NCI-H1930 (cell line): ENCODE measurements at regions not wholly inside any gene's neighbourhood (a gene's known extent, or its start where the extent isn't known, plus 50 kb on each side); places are given as distances from the start of the nearest gene placed in this dataset.
"Not testable (repeated sequence)": the region's sequence is repeated elsewhere in the genome, so short reads cannot be mapped to it uniquely, and the experiment has no call there.

Experiments used
- DNase-seq, 2 experiments: peaks; one replicate each; lab custom pipeline; 2025; lab: John Stamatoyannopoulos, UW

GRCh38 chr1:227416156-227416830 is 98.0 kb upstream of the CDC42BPA start:
- DNase-seq, result no peak

- no peak for DNase-seq
Observed at GRCh38 chr1:227415115-227415790, 97.0 kb upstream of the CDC42BPA start.

GRCh38 chr1:227411066-227411465 is 92.8 kb upstream of the CDC42BPA start:
- no peak for DNase-seq

- DNase-seq, result not testable (repeated sequence)
Observed at GRCh38 chr1:227406332-227406731, 88.0 kb upstream of the CDC42BPA start.

GRCh38 chr1:227403535-227403934 is 85.2 kb upstream of the CDC42BPA start:
- no peak for DNase-seq

- DNase-seq, result no peak
Observed at GRCh38 chr1:227401562-227402342, 83.5 kb upstream of the CDC42BPA start.

GRCh38 chr1:227399152-227399730 is 80.9 kb upstream of the CDC42BPA start:
- DNase-seq, result no peak

GRCh38 chr1:227397354-227397978 is 79.2 kb upstream of the CDC42BPA start:
- no peak for DNase-seq

GRCh38 chr1:227396539-227397353 is 78.5 kb upstream of the CDC42BPA start:
- DNase-seq, result no peak

GRCh38 chr1:227395426-227396028 is 77.2 kb upstream of the CDC42BPA start:
- DNase-seq, result no peak

- no peak for DNase-seq
Observed at GRCh38 chr1:227392984-227393764, 74.9 kb upstream of the CDC42BPA start.

- no peak for DNase-seq
Observed at GRCh38 chr1:227391879-227392278, 73.6 kb upstream of the CDC42BPA start.

- no peak for DNase-seq
Observed at GRCh38 chr1:227391211-227391610, 72.9 kb upstream of the CDC42BPA start.

- DNase-seq, result no peak
Observed at GRCh38 chr1:227390525-227390924, 72.2 kb upstream of the CDC42BPA start.

- DNase-seq, result no peak
Observed at GRCh38 chr1:227388214-227389168, 70.2 kb upstream of the CDC42BPA start.

- DNase-seq, result no peak
Observed at GRCh38 chr1:227379555-227379892, 61.2 kb upstream of the CDC42BPA start.

GRCh38 chr1:227378871-227379554 is 60.7 kb upstream of the CDC42BPA start:
- DNase-seq, result no peak

- no peak for DNase-seq
Observed at GRCh38 chr1:227378181-227378580, 59.9 kb upstream of the CDC42BPA start.
